ENCODE measurements at regions not wholly inside any gene's neighbourhood (a gene's known extent, or its start where the extent isn't known, plus 50 kb on each side); places are given as distances from the start of the nearest gene placed in this dataset.

- in situ Hi-C loops (cut with MboI; ENCODE audit: low sequenced_read_pairs) = no loop called here
These were observed 197.6 kb upstream of the ARID1B start for GRCh38 chr6:156579564-156579963.

DNA sequence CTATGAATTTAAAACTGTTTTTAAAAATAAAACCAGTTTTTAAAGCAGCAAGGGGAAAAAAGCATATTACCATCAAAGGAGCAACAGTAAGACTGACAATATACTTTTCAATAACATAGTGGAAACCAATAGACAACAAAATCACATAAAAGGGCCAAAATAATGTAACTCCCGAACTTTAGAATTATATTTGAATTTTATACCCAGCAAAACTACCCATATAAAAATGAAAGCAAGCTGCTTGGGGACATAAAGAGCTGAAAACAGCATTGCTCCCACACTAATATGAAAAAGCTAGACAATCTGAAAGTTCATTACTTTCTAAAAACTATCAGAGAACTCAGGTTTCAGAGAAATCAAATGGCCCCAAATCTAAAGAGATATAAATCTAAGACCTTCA lies 199.4 kb upstream of the ARID1B start:
- in situ Hi-C loops (cut with MboI; ENCODE audit: low sequenced_read_pairs) = no loop called here

DNA sequence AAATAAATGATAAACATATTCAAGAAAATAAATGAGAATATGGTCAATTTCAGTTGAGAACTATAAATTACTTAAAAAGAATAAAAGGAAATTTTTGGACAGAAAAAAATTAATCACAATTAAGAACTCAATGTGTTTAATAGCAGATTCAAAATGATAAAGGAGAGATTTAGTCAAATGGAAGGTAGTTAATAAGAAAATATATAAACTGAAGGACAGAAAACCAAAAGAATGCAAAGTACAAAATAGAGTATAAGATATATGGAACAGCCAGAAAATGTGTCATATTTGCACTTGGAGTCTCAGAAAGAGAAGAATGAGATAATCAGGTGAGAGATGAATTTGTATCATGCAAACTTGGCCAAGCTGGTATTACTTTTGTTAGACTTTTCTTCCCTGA lies 201.8 kb upstream of the ARID1B start:
- in situ Hi-C loops (cut with MboI; ENCODE audit: low sequenced_read_pairs) = no loop called here

DNA sequence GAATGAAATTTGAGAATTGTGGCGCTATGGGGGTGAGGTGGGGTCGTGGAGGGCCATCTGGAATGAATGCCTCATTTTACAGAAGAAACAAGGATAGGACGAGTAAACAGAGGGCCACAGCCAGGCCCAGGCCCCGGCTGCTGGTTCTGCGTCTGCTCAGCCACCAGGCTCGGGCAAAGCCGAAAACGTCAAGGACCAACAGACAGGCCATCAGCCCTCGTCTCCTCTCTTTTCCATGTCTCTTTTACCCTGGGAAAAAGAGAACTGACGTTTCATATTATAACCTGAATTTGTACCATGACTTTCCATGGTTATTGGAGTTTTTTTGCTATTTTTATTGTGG lies 212.4 kb upstream of the ARID1B start:
- in situ Hi-C loops (cut with MboI; ENCODE audit: low sequenced_read_pairs) = no loop called here

DNA sequence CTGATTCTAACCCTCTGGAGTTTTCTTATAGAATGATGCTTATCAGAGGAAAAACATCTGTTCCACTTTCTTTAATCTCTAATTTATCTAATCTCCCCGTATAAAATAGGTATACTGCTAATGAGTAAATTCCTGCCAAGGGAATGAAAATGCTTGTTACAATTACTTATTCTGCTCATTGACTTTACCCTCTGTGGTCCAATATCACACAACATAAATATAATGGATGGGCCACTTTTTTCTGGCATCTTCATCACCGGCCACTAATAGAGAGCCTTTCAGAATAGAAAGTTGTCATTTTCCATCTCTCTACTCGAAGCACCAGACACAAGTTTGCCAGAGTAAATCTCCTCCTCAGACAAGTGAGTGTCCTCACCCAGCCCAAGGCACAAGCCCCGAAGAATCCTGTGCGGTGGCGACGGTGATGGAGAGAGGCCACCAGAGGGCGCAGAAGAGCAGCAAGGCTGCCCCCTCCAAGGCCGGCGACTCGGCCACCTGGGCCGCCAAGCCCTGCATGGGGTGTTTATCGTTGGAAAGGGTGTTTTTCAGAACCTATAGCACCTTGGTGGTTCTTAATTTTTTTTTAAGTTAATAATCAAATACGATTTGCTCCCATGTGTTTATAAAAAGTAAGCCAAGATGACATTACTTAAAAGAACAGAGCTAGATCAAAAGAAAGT lies 212.9 kb upstream of the ARID1B start:
- in situ Hi-C loops (cut with MboI; ENCODE audit: low sequenced_read_pairs) = no loop called here

- in situ Hi-C loops (cut with MboI; ENCODE audit: low sequenced_read_pairs) = no loop called here
These were observed 213.5 kb upstream of the ARID1B start for GRCh38 chr6:156563714-156564113.

- in situ Hi-C loops (cut with MboI; ENCODE audit: low sequenced_read_pairs) = no loop called here
These were observed 214.5 kb upstream of the ARID1B start for GRCh38 chr6:156562636-156563035.

GRCh38 chr6:156562019-156562418 lies 215.2 kb upstream of the ARID1B start:
- in situ Hi-C loops (cut with MboI; ENCODE audit: low sequenced_read_pairs) = no loop called here

DNA sequence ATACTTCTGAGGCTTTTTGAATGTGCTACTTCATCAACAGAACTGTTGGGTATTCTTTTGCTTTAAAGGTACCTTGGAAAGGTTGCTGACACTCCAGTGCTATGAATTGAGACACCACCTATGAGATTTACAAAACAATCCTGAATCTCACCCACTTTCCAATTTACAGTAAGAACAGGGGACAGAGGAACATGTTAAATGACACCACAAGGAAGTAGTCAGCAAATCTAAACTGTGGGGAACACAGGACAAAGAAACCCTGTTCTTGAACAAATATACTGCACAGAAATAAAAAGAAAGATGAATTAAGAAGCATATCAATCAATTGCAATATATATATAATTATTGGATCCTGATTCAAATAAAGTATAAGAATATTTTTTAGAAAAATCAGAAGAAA lies 216.7 kb upstream of the ARID1B start:
- in situ Hi-C loops (cut with MboI; ENCODE audit: low sequenced_read_pairs) = no loop called here

GRCh38 chr6:156559162-156559690 lies 218.0 kb upstream of the ARID1B start:
- in situ Hi-C loops (cut with MboI; ENCODE audit: low sequenced_read_pairs) = no loop called here

- in situ Hi-C loops (cut with MboI; ENCODE audit: low sequenced_read_pairs) = no loop called here
These were observed 219.3 kb upstream of the ARID1B start for GRCh38 chr6:156557911-156558259.

- in situ Hi-C loops (cut with MboI; ENCODE audit: low sequenced_read_pairs) = no loop called here
These were observed 219.8 kb upstream of the ARID1B start for GRCh38 chr6:156557251-156557910.

- in situ Hi-C loops (cut with MboI; ENCODE audit: low sequenced_read_pairs) = no loop called here
These were observed 220.4 kb upstream of the ARID1B start for GRCh38 chr6:156556811-156557210.

DNA sequence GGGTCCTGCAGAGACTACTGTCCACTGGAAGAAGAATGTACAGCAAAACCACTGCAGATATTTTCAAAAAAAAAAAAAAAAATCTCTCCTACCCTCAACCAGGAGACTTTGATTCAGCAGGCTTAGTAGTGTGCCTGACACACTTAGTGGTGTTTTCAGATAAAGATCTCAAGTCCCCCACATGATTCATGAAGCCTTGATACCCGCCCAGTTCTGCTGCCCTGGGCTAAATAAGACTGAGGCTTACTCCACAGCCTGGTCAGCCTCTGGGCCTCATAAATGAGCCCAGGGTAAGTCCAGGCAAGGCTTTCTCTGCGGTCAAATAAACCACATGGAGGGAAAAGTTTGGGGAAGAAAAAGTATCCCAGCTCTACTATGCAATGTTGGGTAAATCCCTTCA lies 222.1 kb upstream of the ARID1B start:
- in situ Hi-C loops (cut with MboI; ENCODE audit: low sequenced_read_pairs) = no loop called here

GRCh38 chr6:156554160-156554559 lies 223.0 kb upstream of the ARID1B start:
- in situ Hi-C loops (cut with MboI; ENCODE audit: low sequenced_read_pairs) = no loop called here

- in situ Hi-C loops (cut with MboI; ENCODE audit: low sequenced_read_pairs) = no loop called here
These were observed 224.3 kb upstream of the ARID1B start for GRCh38 chr6:156552849-156553248.

DNA sequence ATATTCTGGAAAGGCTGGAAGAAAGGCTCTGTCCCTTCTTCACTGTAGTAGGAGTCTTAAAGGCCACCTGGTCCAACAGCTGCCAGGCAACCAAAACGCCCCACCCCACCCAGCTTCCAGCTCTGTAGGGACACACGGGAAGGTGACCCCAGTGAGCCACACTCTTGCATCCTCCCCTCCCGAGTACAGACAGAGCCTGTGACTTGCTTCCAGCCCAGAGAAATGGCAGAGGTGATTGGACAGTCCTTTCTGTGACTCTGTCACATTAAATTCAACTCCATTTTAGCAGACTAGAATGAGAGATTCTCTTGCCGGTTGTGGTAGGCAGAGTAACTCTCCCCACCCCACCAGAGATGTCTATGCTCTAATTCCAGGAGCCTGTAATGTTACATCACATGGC lies 226.2 kb upstream of the ARID1B start:
- in situ Hi-C loops (cut with MboI; ENCODE audit: low sequenced_read_pairs) = no loop called here

GRCh38 chr6:156545931-156546330 lies 231.2 kb upstream of the ARID1B start:
- in situ Hi-C loops (cut with MboI; ENCODE audit: low sequenced_read_pairs) = no loop called here

GRCh38 chr6:156545021-156545420 lies 232.2 kb upstream of the ARID1B start:
- in situ Hi-C loops (cut with MboI; ENCODE audit: low sequenced_read_pairs) = no loop called here

GRCh38 chr6:156544046-156544445 lies 233.1 kb upstream of the ARID1B start:
- in situ Hi-C loops (cut with MboI; ENCODE audit: low sequenced_read_pairs) = no loop called here

DNA sequence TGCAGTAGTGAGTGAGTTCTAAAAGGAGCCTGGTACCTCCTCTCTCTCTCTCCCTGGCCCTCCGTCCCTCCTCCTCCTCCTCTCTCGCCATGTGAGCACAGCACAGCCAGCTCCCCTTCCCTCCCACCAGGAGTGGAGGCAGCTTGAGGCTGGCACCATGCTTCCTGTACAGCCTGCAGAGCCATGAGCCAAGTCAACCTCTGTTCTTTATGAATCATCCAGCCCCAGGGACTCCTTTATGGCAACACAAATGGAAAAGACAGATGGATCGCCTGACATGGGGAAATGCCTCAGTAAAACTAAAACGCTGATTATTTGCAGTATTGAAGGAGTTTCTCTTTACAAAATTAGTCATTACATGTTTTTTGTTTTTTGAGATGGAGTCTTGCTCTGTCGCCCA lies 233.7 kb upstream of the ARID1B start:
- in situ Hi-C loops (cut with MboI; ENCODE audit: low sequenced_read_pairs) = no loop called here

GRCh38 chr6:156538875-156539660 lies 238.1 kb upstream of the ARID1B start:
- in situ Hi-C loops (cut with MboI; ENCODE audit: low sequenced_read_pairs) = no loop called here
